ENCODE measurements at regions not wholly inside any gene's neighbourhood (a gene's known extent, or its start where the extent isn't known, plus 50 kb on each side); places are given as distances from the start of the nearest gene placed in this dataset.
"Not testable (repeated sequence)": the region's sequence is repeated elsewhere in the genome, so short reads cannot be mapped to it uniquely, and the experiment has no call there.

- Mint-ChIP-seq H3K27ac (no peak overlapping the region), H3K9me3 (peaks cover 14% of the 10 kb centered on the region), H3K4me1 (no peaks in the 10 kb centered on the region), H3K4me3 (no peak overlapping the region), H3K36me3 (no peaks in the 10 kb centered on the region)
- ATAC-seq (no peak), DNase-seq (ENCODE audit: low spot score in 2 of 2) (no peak)
Measured at GRCh38 chr12:47473091-47473490, 232.7 kb downstream of the RPAP3 start.

- H3K27ac Mint-ChIP-seq; H3K36me3 Mint-ChIP-seq; H3K4me3 Mint-ChIP-seq; DNase-seq (ENCODE audit: low spot score in 2 of 2); H3K4me1 Mint-ChIP-seq; H3K9me3 Mint-ChIP-seq; ATAC-seq: not testable (repeated sequence)
Measured at GRCh38 chr12:47470349-47470748, 235.5 kb downstream of the RPAP3 start.

DNA sequence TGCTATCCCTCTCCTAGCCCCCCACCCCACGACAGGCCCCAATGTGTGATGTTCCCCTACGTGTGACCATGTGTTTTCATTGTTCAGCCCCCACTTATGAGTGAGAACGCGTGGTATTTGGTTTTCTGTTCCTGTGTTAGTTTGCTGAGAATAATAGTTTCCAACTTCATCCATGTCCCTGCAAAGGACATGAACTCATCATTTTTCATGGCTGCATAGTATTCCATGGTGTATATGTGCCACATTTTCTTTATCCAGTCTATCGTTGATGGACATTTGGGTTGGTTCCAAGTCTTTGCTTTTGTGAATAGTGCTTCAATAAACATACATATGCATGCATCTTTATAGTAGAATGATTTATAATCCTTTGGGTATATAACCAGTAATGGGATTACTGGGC lies 241.9 kb downstream of the RPAP3 start:
- not testable (repeated sequence) for H3K4me1 Mint-ChIP-seq; ATAC-seq; H3K36me3 Mint-ChIP-seq; H3K27ac Mint-ChIP-seq; DNase-seq (ENCODE audit: low spot score in 2 of 2); H3K9me3 Mint-ChIP-seq; H3K4me3 Mint-ChIP-seq

DNA sequence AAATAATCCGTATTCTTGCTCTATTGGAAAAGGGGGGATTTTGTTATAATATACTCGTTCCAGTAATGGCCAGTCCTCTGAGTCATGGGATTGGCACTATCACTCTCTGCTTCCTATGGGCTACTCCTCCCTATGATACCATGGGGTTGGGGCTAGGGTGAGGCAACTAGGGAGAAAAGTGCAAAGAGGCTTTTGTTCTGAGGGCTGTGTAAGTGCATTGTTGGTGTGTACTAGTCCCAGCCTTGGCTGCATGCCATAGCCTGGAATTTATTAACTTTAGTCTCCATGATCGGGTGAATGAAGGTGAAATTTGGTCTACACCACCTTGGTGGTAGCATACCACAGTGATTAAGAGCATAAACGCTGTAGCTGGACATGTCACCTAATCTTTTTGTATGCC lies 247.6 kb downstream of the RPAP3 start:
- no peaks in the 10 kb centered on the region for H3K4me1 Mint-ChIP-seq
- H3K36me3 Mint-ChIP-seq, result no peaks in the 10 kb centered on the region
- DNase-seq (ENCODE audit: low spot score in 2 of 2) (no peak), ATAC-seq (no peak)
- peaks cover 10% of the 10 kb centered on the region for H3K9me3 Mint-ChIP-seq
- no peak overlapping the region for H3K4me3 Mint-ChIP-seq
- H3K27ac Mint-ChIP-seq, result no peak overlapping the region

- Mint-ChIP-seq H3K4me3 (no peak overlapping the region), H3K9me3 (peaks cover 2% of the 10 kb centered on the region), H3K27ac (no peak overlapping the region), H3K4me1 (no peaks in the 10 kb centered on the region), H3K36me3 (no peaks in the 10 kb centered on the region)
- DNase-seq (ENCODE audit: low spot score in 2 of 2) (no peak), ATAC-seq (no peak)
Measured at GRCh38 chr12:47449797-47450196, 256.0 kb downstream of the RPAP3 start.

DNA sequence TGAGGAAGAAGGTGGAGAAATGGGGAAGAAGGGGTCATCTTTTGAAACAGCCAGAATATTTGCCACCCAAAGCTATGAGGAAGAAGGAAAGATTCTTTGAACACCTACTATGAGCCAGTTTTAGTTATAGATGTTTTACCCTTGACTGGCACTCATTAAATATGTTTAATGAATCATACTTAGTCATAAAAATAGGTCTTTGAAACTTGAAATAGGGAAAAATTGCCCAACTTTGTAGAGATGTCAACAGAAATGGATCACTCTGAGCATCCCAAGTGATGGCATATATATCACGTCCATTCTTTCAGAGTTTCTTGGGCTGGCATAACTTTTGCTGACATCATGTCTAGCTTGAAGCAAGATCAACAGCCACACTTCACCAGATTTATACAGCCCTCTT lies 263.5 kb downstream of the RPAP3 start:
- H3K4me3 Mint-ChIP-seq, result no peak overlapping the region
- no peaks in the 10 kb centered on the region for H3K36me3 Mint-ChIP-seq
- no peak overlapping the region for H3K27ac Mint-ChIP-seq
- no peak for DNase-seq (ENCODE audit: low spot score in 2 of 2)
- H3K4me1 Mint-ChIP-seq, result no peaks in the 10 kb centered on the region
- no peak for ATAC-seq
- H3K9me3 Mint-ChIP-seq, result peaks cover 33% of the 10 kb centered on the region

DNA sequence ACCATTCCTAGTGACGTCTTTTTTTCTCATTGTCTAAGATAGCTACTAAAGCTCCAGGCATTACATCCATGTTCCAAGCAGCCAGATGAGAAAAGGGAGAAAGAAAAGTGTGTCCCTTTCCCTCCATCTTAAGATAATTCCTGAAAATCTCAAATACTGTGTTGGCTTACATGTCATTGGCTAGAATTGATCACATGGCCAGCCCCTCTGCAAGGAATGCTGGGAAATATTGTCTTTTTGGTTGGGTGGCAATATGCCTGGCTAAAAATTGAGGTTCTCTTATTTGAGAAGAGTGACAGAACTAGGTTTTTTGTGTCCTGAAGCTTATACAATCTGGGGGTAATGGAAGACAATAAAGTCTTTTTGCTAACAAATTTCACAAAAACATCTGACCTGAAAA lies 264.3 kb downstream of the RPAP3 start:
- no peaks in the 10 kb centered on the region for H3K36me3 Mint-ChIP-seq

DNA sequence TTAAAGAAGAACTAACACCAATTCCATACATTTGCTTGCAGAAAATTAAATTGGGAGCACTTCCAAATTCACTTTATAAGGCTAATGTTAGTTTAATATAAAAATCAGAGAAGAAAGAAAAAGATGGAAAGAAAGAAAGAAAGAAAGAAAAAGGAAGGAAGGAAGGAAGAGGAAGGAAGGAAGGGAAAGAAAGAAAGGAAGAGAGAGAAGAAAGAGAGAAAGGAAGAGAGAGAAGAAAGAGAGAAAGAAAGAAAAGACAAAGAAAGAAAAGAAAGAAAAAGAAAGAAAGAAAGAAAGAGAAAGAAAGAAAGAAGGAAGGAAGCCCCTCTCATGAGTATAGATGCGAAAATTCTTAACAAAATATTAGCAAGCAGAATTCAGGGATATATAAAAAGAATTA lies 267.7 kb downstream of the RPAP3 start:
- no peak for DNase-seq (ENCODE audit: low spot score in 2 of 2)
- Mint-ChIP-seq H3K36me3 (no peaks in the 10 kb centered on the region), H3K4me1 (no peaks in the 10 kb centered on the region), H3K4me3 (no peak overlapping the region), H3K9me3 (peaks cover 33% of the 10 kb centered on the region), H3K27ac (no peak overlapping the region)
- no peak for ATAC-seq

More for the DNA sequence above, 264.3 kb downstream of the RPAP3 start:
- Mint-ChIP-seq H3K4me1 (no peaks in the 10 kb centered on the region), H3K9me3 (peaks cover 35% of the 10 kb centered on the region), H3K27ac (no peak overlapping the region), H3K4me3 (no peak overlapping the region)
- DNase-seq (ENCODE audit: low spot score in 2 of 2), result no peak
- ATAC-seq, result no peak

GRCh38 chr12:47437570-47437969 lies 268.3 kb downstream of the RPAP3 start:
- Mint-ChIP-seq H3K4me3 (no peak overlapping the region), H3K4me1 (no peaks in the 10 kb centered on the region), H3K36me3 (no peaks in the 10 kb centered on the region), H3K9me3 (peaks cover 27% of the 10 kb centered on the region), H3K27ac (no peak overlapping the region)
- DNase-seq (ENCODE audit: low spot score in 2 of 2) (no peak), ATAC-seq (no peak)

GRCh38 chr12:47433876-47434275 lies 272.0 kb downstream of the RPAP3 start:
- Mint-ChIP-seq H3K27ac (no peak overlapping the region), H3K9me3 (peaks cover 20% of the 10 kb centered on the region), H3K4me1 (no peaks in the 10 kb centered on the region)

GRCh38 chr12:47426678-47427309 lies 279.0 kb downstream of the RPAP3 start:
- H3K4me3 Mint-ChIP-seq, result peak overlapping the region; percentile 70
- ATAC-seq, result peak; percentile 51
- H3K36me3 Mint-ChIP-seq, H3K9me3 Mint-ChIP-seq: not testable (repeated sequence)
- peaks cover 24% of the 10 kb centered on the region for H3K4me1 Mint-ChIP-seq
- H3K27ac Mint-ChIP-seq, result peak overlapping the region; percentile 89
- DNase-seq (ENCODE audit: low spot score in 2 of 2), result peak in 1 of 2 donors; percentile 43

More at GRCh38 chr12:47433876-47434275, 272.0 kb downstream of the RPAP3 start:
- DNase-seq (ENCODE audit: low spot score in 2 of 2), result no peak
- Mint-ChIP-seq H3K4me3 (no peak overlapping the region), H3K36me3 (no peaks in the 10 kb centered on the region)
- ATAC-seq, result no peak

DNA sequence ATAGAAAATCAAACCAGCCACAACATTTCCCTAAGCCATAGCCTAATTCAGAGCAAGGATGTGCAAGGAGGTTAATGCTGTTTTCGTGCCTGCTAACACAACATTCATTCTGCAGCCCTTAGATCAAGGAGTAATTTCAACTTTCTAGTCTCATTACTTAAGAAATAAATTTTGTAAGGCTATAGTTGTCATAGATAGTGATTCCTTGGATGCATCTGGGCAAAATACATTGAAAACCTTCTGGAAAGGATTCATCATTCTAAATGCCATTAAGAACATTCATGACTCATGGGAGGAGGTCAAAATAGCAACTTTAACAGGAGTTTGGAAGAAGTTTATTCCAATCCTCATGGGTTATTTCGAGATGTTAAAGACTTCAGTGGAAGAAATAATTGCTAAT lies 283.2 kb downstream of the RPAP3 start:
- Mint-ChIP-seq H3K9me3 (no peaks in the 10 kb centered on the region), H3K4me3 (no peak overlapping the region), H3K27ac (no peak overlapping the region), H3K4me1 (peaks cover 43% of the 10 kb centered on the region), H3K36me3 (peaks cover 9% of the 10 kb centered on the region)
- DNase-seq (ENCODE audit: low spot score in 2 of 2) (no peak), ATAC-seq (no peak)

- Mint-ChIP-seq H3K27ac (peak overlapping the region; percentile 46), H3K36me3 (peaks cover 5% of the 10 kb centered on the region), H3K4me1 (peaks cover 40% of the 10 kb centered on the region), H3K4me3 (no peak overlapping the region), H3K9me3 (no peaks in the 10 kb centered on the region)
- DNase-seq (ENCODE audit: low spot score in 2 of 2) (no peak), ATAC-seq (peak; percentile 99)
Measured at GRCh38 chr12:47419497-47419896, 286.3 kb downstream of the RPAP3 start.

DNA sequence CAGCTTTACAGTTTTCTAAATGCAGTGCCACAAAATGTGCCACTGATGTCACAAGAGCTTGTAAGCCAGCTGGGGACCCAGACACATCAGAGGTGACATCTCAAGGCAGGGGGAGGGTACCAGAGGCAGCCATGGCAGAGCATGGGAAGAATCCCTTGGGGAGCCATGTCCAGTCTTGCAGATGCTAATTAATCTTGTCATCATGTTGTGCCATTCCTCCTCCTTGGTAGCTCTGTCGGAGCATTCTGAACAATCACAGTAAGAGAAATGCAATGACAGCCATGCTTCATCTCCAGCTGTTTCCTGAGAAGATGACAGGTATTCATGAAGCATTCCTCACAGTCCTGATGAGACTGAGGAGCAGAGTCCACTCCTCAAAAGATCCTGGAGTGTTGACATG lies 287.9 kb downstream of the RPAP3 start:
- Mint-ChIP-seq H3K36me3 (peaks cover 5% of the 10 kb centered on the region), H3K4me1 (peaks cover 50% of the 10 kb centered on the region), H3K4me3 (no peak overlapping the region), H3K9me3 (no peaks in the 10 kb centered on the region), H3K27ac (no peak overlapping the region)
- ATAC-seq (no peak), DNase-seq (ENCODE audit: low spot score in 2 of 2) (no peak)

- Mint-ChIP-seq H3K36me3 (peaks cover 5% of the 10 kb centered on the region), H3K4me1 (peaks cover 57% of the 10 kb centered on the region), H3K27ac (no peak overlapping the region), H3K9me3 (no peaks in the 10 kb centered on the region), H3K4me3 (no peak overlapping the region)
- ATAC-seq, result no peak
- DNase-seq (ENCODE audit: low spot score in 2 of 2), result no peak
Measured at GRCh38 chr12:47417121-47417520, 288.7 kb downstream of the RPAP3 start.

- H3K36me3 Mint-ChIP-seq, result peaks cover 4% of the 10 kb centered on the region
Measured at GRCh38 chr12:47415054-47415453, 290.8 kb downstream of the RPAP3 start.

GRCh38 chr12:47414511-47414910 lies 291.3 kb downstream of the RPAP3 start:
- Mint-ChIP-seq H3K4me1 (peaks cover 50% of the 10 kb centered on the region), H3K9me3 (no peaks in the 10 kb centered on the region), H3K4me3 (no peak overlapping the region), H3K27ac (peak overlapping the region; percentile 85), H3K36me3 (no peaks in the 10 kb centered on the region)
- DNase-seq (ENCODE audit: low spot score in 2 of 2), result no peak
- peak; percentile 73 for ATAC-seq

More at GRCh38 chr12:47415054-47415453, 290.8 kb downstream of the RPAP3 start:
- H3K9me3 Mint-ChIP-seq, result no peaks in the 10 kb centered on the region
- DNase-seq (ENCODE audit: low spot score in 2 of 2) (no peak), ATAC-seq (no peak)
- H3K4me3 Mint-ChIP-seq, result no peak overlapping the region
- H3K27ac Mint-ChIP-seq, result peak overlapping the region; percentile 85
- peaks cover 56% of the 10 kb centered on the region for H3K4me1 Mint-ChIP-seq
